SJCRH30 (cell line): ENCODE measurements at regions not wholly inside any gene's neighbourhood (a gene's known extent, or its start where the extent isn't known, plus 50 kb on each side); places are given as distances from the start of the nearest gene placed in this dataset.

Experiments
- DNase-seq, 2 experiments: peaks; one replicate each; pipeline ENCODE4 v3.0.0-alpha.2; 2015 to 2020
- H3K27ac ChIP-seq: fragments of 250-450 bp; sonication (Bioruptor Pico); 2 replicates; pipeline ENCODE4 v1.5.1; 2020; ENCODE audit warnings: mild to moderate bottlenecking, moderate library complexity
- H3K27me3 ChIP-seq: fragments of 250-450 bp; sonication (Bioruptor Pico); 2 replicates; pipeline ENCODE4 v1.5.1; 2020; ENCODE audit warnings: mild to moderate bottlenecking, moderate library complexity
- H3K36me3 ChIP-seq: fragments of 250-450 bp; sonication (Bioruptor Pico); 2 replicates; pipeline ENCODE4 v1.5.1; 2020; ENCODE audit warnings: mild to moderate bottlenecking, moderate library complexity
- H3K4me1 ChIP-seq: fragments of 250-450 bp; sonication (Bioruptor Pico); 2 replicates; pipeline ENCODE4 v1.5.1; 2020; ENCODE audit warnings: mild to moderate bottlenecking, moderate library complexity
- H3K4me3 ChIP-seq: fragments of 250-450 bp; sonication (Bioruptor Pico); 2 replicates; pipeline ENCODE4 v1.5.1; 2020; ENCODE audit warnings: mild to moderate bottlenecking, moderate library complexity
- H3K9me3 ChIP-seq: fragments of 250-450 bp; sonication (Bioruptor Pico); replicated peaks from 2 replicates; pipeline ENCODE4 v1.5.1; 2020; ENCODE audit warnings: mild to moderate bottlenecking, moderate library complexity

DNA sequence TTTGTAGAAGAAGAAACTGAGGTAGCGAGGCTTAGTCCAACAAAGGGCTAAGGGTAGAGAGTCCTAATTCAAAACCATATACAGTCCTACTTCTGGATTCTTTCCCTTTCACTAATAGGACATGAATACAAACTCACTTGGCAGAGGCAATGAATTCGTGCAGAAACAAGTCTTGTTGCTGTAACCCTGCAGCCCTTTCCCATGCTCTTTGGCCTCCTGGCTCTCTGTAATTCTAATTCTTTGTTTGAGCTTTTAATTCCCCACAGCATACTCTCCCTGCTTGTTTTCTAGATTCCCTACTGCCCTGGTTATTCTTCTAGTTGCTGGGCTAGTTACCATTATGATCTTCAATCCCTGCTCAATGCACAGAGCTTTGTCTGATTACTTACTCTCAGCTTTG, 381.4 kb downstream of the ETNK1 start:
- Histone ChIP-seq H3K9me3 (no peaks in the 10 kb centered on the region), H3K27me3 (no peaks in the 10 kb centered on the region), H3K36me3 (no peaks in the 10 kb centered on the region), H3K4me1 (no peaks in the 10 kb centered on the region), H3K27ac (no peak overlapping the region), H3K4me3 (no peak overlapping the region)
- DNase-seq, result no peak

DNA sequence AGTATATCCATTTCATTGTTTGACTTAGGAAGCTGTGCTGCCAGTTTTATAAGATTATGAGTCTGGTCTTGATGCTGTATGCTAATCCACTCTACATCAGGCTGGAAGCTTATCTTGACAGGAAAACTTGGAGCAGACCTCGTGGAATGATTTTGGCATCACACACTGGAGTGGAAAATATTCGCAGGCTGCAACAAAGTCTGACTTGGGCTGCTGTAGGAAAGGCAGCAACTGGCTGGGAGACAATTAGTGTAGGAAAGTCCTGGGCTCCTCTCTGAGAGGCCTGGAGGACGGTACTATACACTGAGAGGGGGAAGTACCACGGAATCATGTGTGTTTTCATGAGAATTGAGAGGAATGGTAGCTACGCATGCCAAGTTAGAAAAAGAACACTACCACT, 383.7 kb downstream of the ETNK1 start:
- DNase-seq, result no peak
- Histone ChIP-seq H3K4me1 (no peaks in the 10 kb centered on the region), H3K4me3 (no peak overlapping the region), H3K36me3 (no peaks in the 10 kb centered on the region), H3K9me3 (no peaks in the 10 kb centered on the region), H3K27me3 (no peaks in the 10 kb centered on the region), H3K27ac (no peak overlapping the region)

DNA sequence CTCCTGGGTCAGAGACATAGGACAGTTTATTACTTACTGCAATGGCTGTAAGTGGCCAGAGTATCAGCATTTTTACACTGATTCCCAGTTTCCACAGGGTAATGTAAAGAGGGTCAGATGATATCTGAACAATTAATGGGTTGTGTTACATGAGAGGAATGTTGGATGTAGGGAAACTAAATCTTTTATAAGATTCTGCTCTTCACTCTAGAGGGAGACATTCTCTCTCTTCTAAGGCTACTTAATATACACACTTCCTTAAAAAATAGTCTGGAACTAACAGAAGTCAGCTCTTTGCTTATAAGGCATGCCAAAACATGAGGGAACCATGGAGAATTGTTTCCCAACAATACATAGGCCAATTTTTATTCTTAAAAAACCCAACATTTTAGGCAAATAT, 389.8 kb downstream of the ETNK1 start:
- H3K27ac ChIP-seq, result no peak overlapping the region
- H3K36me3 ChIP-seq, result no peaks in the 10 kb centered on the region
- H3K4me3 ChIP-seq, result no peak overlapping the region
- no peaks in the 10 kb centered on the region for H3K9me3 ChIP-seq
- H3K27me3 ChIP-seq, result no peaks in the 10 kb centered on the region
- H3K4me1 ChIP-seq, result no peaks in the 10 kb centered on the region
- DNase-seq, result no peak

GRCh38 chr12:23025372-23026016, 400.5 kb downstream of the ETNK1 start:
- H3K27me3 ChIP-seq, result no peaks in the 10 kb centered on the region
- H3K4me3 ChIP-seq, result no peak overlapping the region
- no peak overlapping the region for H3K27ac ChIP-seq
- H3K4me1 ChIP-seq, result no peaks in the 10 kb centered on the region
- H3K9me3 ChIP-seq, result no peaks in the 10 kb centered on the region
- H3K36me3 ChIP-seq, result no peaks in the 10 kb centered on the region
- no peak for DNase-seq

DNA sequence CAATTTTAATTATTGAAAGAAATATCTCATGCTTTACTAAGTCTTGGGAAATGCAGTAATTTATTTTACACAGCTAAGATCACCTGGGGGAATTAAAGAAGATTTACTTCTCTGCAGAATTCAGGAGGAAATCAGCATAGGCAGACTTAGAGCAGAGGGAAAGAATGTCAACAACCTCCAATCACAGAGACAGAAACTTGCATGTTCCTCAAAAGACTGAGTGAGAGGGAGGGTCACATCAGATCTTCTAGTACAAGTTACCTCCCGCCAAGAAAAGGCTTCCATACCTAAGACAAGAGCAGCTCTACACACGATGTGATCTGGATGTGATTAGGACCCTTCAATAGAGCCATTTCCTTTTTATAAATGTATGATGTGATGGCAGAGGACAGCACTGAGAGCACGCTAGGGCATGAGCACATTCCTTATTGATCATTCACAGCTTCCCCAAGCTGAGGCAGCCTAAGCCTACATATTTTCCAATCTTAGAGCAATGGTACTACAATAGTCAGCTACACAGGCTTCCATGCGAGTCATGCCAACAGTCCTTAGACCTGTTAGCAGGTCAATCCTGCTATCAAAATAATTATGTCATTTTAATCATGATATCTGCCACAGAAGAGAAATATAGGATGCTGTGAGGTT, 403.3 kb downstream of the ETNK1 start:
- Histone ChIP-seq H3K27me3 (no peaks in the 10 kb centered on the region), H3K4me3 (no peak overlapping the region), H3K27ac (no peak overlapping the region), H3K36me3 (no peaks in the 10 kb centered on the region), H3K4me1 (no peaks in the 10 kb centered on the region), H3K9me3 (no peaks in the 10 kb centered on the region)
- no peak for DNase-seq

DNA sequence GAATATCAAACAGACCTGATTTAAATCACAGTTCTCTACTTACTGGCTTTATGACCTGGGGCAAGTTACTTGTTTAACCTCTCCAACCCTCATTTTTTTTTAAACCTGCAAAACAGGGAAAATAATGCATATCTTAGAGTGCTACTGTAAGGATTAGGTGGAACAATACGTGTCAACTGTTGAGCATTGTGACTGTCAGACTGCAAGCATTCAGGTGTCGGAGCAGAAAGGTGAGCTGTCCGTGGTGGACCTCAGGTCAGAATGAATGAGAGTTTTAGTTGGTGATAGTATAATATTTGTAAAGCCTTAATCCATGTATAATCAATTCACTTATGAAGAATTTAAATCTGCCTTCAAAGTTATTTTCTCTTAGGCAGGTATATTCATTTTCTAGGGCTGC, 404.2 kb downstream of the ETNK1 start:
- Histone ChIP-seq H3K4me3 (no peak overlapping the region), H3K4me1 (no peaks in the 10 kb centered on the region)
- DNase-seq, result no peak

DNA sequence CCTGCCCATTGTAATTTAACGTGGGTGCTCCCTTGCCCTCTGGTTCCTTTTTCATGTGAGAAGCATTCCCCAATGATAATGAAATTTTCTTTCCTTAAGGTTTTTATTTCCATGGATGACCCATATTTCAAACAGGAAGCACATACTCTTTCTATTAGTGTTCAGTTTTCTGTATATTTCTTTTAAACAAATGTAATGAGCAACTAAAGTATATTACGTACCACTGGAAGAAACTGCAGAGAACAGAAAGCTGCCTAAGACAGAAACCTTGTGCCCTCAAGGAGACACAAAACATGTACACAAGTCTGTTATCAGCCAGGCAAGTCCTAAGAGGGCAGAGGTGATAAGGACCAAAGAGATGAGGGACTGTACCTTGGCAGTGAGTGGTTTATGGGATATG, 414.9 kb downstream of the ETNK1 start:
- no peaks in the 10 kb centered on the region for H3K36me3 ChIP-seq
- no peak overlapping the region for H3K27ac ChIP-seq
- DNase-seq, result no peak
- H3K4me1 ChIP-seq, result no peaks in the 10 kb centered on the region
- no peak overlapping the region for H3K4me3 ChIP-seq
- no peaks in the 10 kb centered on the region for H3K27me3 ChIP-seq
- no peaks in the 10 kb centered on the region for H3K9me3 ChIP-seq

More for the DNA sequence above, 404.2 kb downstream of the ETNK1 start:
- Histone ChIP-seq H3K36me3 (no peaks in the 10 kb centered on the region), H3K27ac (no peak overlapping the region), H3K9me3 (no peaks in the 10 kb centered on the region), H3K27me3 (no peaks in the 10 kb centered on the region)

DNA sequence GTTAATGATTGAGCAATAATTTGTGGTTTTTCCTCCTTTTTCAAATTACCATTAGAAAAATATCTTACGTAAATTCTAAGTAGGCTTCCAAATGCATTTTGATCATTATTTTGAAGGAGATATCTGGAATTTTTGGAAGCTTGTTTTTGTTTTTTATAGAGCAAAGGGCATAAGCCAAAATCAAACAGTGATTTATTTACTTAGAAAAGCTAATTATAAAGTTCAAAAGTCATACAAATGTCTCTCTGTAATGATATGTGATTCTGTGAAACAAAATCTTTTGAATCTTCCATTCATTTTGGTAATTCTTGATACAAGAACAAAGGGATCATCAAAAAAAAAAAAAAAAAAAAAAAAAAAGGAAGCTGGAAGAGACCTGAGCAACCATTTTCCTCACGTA, 416.8 kb downstream of the ETNK1 start:
- Histone ChIP-seq H3K27ac (no peak overlapping the region), H3K4me3 (no peak overlapping the region), H3K27me3 (no peaks in the 10 kb centered on the region), H3K9me3 (no peaks in the 10 kb centered on the region), H3K36me3 (no peaks in the 10 kb centered on the region), H3K4me1 (no peaks in the 10 kb centered on the region)
- no peak for DNase-seq

GRCh38 chr12:23043646-23044045, 418.7 kb downstream of the ETNK1 start:
- H3K9me3 ChIP-seq, result no peaks in the 10 kb centered on the region
- no peaks in the 10 kb centered on the region for H3K36me3 ChIP-seq
- no peaks in the 10 kb centered on the region for H3K27me3 ChIP-seq
- no peak overlapping the region for H3K4me3 ChIP-seq
- no peak for DNase-seq
- H3K4me1 ChIP-seq, result no peaks in the 10 kb centered on the region
- no peak overlapping the region for H3K27ac ChIP-seq

DNA sequence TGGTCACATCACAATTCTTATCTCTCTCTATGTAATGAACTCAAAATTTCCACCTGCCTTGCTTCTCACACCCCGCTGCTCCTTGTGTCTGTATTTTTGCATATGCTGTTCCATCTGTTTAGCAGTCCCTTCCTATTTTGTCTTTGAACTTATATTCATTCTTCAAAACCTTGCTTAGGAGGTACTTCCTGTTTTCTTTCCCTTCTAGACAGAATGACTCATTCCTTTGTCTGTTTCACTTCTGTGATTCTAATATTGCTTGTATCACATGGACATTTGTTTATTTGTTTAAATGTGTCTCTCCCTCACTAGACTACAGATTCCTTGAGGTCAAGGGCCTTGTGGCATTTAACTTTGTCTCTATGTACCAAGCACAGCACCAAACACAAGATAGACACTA, 424.2 kb downstream of the ETNK1 start:
- no peaks in the 10 kb centered on the region for H3K9me3 ChIP-seq
- no peak for DNase-seq
- H3K4me3 ChIP-seq, result no peak overlapping the region
- H3K27ac ChIP-seq, result no peak overlapping the region
- no peaks in the 10 kb centered on the region for H3K27me3 ChIP-seq
- no peaks in the 10 kb centered on the region for H3K36me3 ChIP-seq
- no peaks in the 10 kb centered on the region for H3K4me1 ChIP-seq

GRCh38 chr12:23055004-23055403, 430.0 kb downstream of the ETNK1 start:
- peak; percentile 26 to 56 for DNase-seq
- Histone ChIP-seq H3K36me3 (no peaks in the 10 kb centered on the region), H3K4me1 (no peaks in the 10 kb centered on the region), H3K4me3 (no peak overlapping the region), H3K9me3 (no peaks in the 10 kb centered on the region), H3K27me3 (no peaks in the 10 kb centered on the region), H3K27ac (no peak overlapping the region)

- Histone ChIP-seq H3K27ac (no peak overlapping the region), H3K4me1 (no peaks in the 10 kb centered on the region), H3K27me3 (no peaks in the 10 kb centered on the region), H3K4me3 (no peak overlapping the region), H3K36me3 (no peaks in the 10 kb centered on the region), H3K9me3 (no peaks in the 10 kb centered on the region)
- DNase-seq, result no peak
Observed at GRCh38 chr12:23057571-23057970, 432.6 kb downstream of the ETNK1 start.

DNA sequence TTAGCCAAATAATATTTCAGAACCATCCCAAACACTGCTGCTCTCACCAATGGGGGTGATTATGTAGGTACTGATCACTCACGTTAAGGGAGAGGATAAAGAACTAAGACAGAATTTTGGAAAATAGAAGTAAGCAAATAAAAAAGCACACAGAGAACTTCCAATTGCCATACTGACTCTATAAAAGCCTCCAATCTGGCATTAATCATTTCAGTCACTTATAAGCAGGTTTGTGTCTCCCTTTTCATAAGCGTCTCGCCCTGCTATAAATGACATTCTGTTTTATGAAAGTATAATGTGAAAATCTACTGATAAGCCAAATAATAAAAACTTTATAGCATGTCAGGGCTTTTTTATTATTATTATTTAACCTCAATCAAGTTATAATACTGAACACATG, 435.2 kb downstream of the ETNK1 start:
- no peaks in the 10 kb centered on the region for H3K36me3 ChIP-seq
- H3K27me3 ChIP-seq, result no peaks in the 10 kb centered on the region
- no peak for DNase-seq
- no peak overlapping the region for H3K4me3 ChIP-seq
- no peak overlapping the region for H3K27ac ChIP-seq
- H3K9me3 ChIP-seq, result no peaks in the 10 kb centered on the region
- no peaks in the 10 kb centered on the region for H3K4me1 ChIP-seq

DNA sequence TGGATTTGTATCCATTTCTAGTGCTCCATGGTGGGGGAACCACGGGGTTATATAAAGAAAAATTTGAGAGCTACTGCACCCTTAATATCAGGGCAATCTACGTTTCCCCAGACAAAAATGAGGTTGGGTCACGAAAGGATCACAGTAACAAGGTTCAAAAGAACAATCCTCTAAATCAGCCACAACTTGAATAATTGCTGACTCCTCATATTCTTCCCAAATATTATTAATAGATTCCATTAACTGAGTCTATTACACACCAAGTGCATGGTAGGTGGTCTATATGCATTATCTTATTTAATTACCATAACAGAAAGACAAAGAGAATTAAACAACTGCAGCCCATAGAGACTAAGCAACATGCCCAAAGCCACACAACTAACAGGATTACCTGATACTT, 438.2 kb downstream of the ETNK1 start:
- H3K27me3 ChIP-seq, result no peaks in the 10 kb centered on the region
- DNase-seq, result no peak
- no peak overlapping the region for H3K27ac ChIP-seq
- no peaks in the 10 kb centered on the region for H3K4me1 ChIP-seq
- no peaks in the 10 kb centered on the region for H3K9me3 ChIP-seq
- H3K36me3 ChIP-seq, result no peaks in the 10 kb centered on the region
- H3K4me3 ChIP-seq, result no peak overlapping the region

GRCh38 chr12:23066095-23066494, 441.1 kb downstream of the ETNK1 start:
- Histone ChIP-seq H3K4me3 (no peak overlapping the region), H3K36me3 (no peaks in the 10 kb centered on the region), H3K4me1 (no peaks in the 10 kb centered on the region), H3K27me3 (no peaks in the 10 kb centered on the region), H3K27ac (no peak overlapping the region), H3K9me3 (no peaks in the 10 kb centered on the region)
- no peak for DNase-seq

GRCh38 chr12:23083267-23083666, 458.3 kb downstream of the ETNK1 start:
- no peaks in the 10 kb centered on the region for H3K9me3 ChIP-seq
- no peaks in the 10 kb centered on the region for H3K36me3 ChIP-seq
- DNase-seq, result peak in 1 of 2 experiments; percentile 16
- H3K4me3 ChIP-seq, result no peak overlapping the region
- H3K27me3 ChIP-seq, result no peaks in the 10 kb centered on the region
- no peak overlapping the region for H3K27ac ChIP-seq
- no peaks in the 10 kb centered on the region for H3K4me1 ChIP-seq
